ENCODE measurements at regions not wholly inside any gene's neighbourhood (a gene's known extent, or its start where the extent isn't known, plus 50 kb on each side); places are given as distances from the start of the nearest gene placed in this dataset.

DNA sequence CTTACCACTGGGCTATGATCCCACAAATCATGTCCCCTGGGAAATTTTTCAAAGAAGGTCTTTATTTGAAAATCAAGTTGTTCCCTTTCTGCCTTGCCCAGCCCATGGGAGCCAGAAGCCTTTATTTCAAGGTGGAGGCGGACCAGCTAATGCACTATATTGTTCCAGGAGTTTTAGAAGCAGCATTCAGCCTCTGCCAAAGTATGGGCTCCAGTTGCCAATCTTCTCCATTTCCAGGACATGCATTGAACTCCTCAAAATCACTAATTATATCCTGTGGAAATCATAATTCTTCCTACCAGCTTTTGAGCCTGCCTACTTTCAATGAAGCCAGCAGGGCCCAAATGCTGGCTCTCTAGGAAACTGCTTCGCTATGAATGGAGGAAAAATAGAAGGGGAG is 195.8 kb downstream of the RAD51AP2 start:
- no peak for TF ChIP-seq EZH2phosphoT487 (IDR thresholded peaks at IDR 0.05)
- TF ChIP-seq, protein P1, sequence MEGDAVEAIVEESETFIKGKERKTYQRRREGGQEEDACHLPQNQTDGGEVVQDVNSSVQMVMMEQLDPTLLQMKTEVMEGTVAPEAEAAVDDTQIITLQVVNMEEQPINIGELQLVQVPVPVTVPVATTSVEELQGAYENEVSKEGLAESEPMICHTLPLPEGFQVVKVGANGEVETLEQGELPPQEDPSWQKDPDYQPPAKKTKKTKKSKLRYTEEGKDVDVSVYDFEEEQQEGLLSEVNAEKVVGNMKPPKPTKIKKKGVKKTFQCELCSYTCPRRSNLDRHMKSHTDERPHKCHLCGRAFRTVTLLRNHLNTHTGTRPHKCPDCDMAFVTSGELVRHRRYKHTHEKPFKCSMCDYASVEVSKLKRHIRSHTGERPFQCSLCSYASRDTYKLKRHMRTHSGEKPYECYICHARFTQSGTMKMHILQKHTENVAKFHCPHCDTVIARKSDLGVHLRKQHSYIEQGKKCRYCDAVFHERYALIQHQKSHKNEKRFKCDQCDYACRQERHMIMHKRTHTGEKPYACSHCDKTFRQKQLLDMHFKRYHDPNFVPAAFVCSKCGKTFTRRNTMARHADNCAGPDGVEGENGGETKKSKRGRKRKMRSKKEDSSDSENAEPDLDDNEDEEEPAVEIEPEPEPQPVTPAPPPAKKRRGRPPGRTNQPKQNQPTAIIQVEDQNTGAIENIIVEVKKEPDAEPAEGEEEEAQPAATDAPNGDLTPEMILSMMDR (IDR thresholded peaks at IDR 0.05) = no peak
- no peak for TF ChIP-seq EZH2 (IDR thresholded peaks at IDR 0.05)

Data from neural progenitor cell (in vitro differentiated cells).